Psoas muscle (tissue), 7 donors: ENCODE measurements at regions not wholly inside any gene's neighbourhood (a gene's known extent, or its start where the extent isn't known, plus 50 kb on each side); places are given as distances from the start of the nearest gene placed in this dataset.
"Not testable (repeated sequence)": the region's sequence is repeated elsewhere in the genome, so short reads cannot be mapped to it uniquely, and the experiment has no call there.

Source experiments
- ATAC-seq, 4 donors: fragments of 200-7000 bp; cut with Tn5 transposase; one replicate each; pipeline ENCODE4 v1.9.1; 2020; ENCODE audit warnings: moderate library complexity in 3 of 4, mild to moderate bottlenecking in 2 of 4
- DNase-seq, 2 donors: peaks; one replicate each; pipeline ENCODE4 v3.0.0-alpha.2; 2020
- H3K27ac ChIP-seq: fragments of 200-600 bp; one replicate; pipeline ENCODE4 v1.8.0; 2022
- H3K27me3 ChIP-seq, 3 donors: fragments of 200-600 bp in 1 of 3; one replicate each; pipeline versions ENCODE4 v1.6.1 to v1.8.0; 2013 to 2022; ENCODE audit warnings: low read length in 2 of 3, mild to moderate bottlenecking in 2 of 3, moderate library complexity in 1 of 3; ENCODE audit not compliant: insufficient read depth in 3 of 3
- H3K36me3 ChIP-seq, 2 donors: fragments of 200-600 bp in 1 of 2; one replicate each; pipeline versions ENCODE4 v1.6.1 to v1.8.0; 2013 to 2022; ENCODE audit warnings: low read depth in 1 of 2, mild to moderate bottlenecking in 1 of 2, moderate library complexity in 1 of 2; ENCODE audit not compliant: insufficient read depth in 1 of 2
- H3K4me1 ChIP-seq: fragments of 200-600 bp; one replicate; pipeline ENCODE4 v1.8.0; 2022
- H3K4me3 ChIP-seq: fragments of 200-600 bp; one replicate; pipeline ENCODE4 v1.8.0; 2022; ENCODE audit warnings: mild to moderate bottlenecking
- H3K9me3 ChIP-seq: fragments of 200-600 bp; one replicate; pipeline ENCODE4 v1.8.0; 2022
- WGBS, 3 donors: extraction: QIAGEN DNeasy Blood & Tissue Kit; methylation state at CpG; one replicate each; pipeline versions ENCODE4 v1.1.6 to v1.1.7; 2013; 5-methylcytosine and 5-hydroxymethylcytosine counted together
- intact Hi-C, 2 donors: fragments of 100-400 bp; cut with DNase I; formaldehyde crosslinking; loops; one replicate each; pipeline versions ENCODE4 v1.11.0 to v1.14.2; 2022
- TF ChIP-seq, protein P1 (sequence below): fragments of 200-600 bp; IDR thresholded peaks from one replicate; pipeline ENCODE4 v1.8.0; 2022; ENCODE audit warnings: antibody characterized with exemption
- donor health status: healthy with polysubstance abuse.
- donor health status: DM: no; HTN: no; CAD: no; lungs with moderate emphysema.
- donor health status: Bipolar disorder and iron deficiency.
- donor health status: healthy.
- donor health status: DM: yes; HTN: yes; CAD: no.
- donor health status: DM: no; HTN: no; CAD: no.
- donor health status: DM: yes; HTN: yes; CAD: no.

DNA sequence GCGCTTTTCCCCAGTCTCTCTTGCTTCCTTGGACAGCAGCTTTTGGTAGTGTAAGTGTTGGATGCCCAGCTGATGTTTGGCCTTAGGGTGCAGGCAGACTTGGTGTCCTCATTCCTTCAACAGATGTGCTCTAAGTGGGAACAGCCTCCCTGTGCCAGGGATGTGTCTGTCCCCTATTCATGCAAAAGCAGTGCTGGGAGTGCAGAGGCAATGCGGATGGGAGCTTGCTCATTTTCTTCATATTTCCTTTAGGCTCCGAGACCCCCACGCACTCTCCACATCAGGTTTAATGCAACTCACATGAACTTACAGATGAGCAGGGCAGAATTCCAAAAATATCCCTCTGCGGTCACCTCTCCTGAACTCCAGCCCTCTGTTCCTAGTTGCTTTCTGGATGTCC lies 96.1 kb downstream of the IER5 start:
- Histone ChIP-seq H3K4me3 (no peak overlapping the region), H3K9me3 (no peaks in the 10 kb centered on the region), H3K27ac (no peak overlapping the region), H3K27me3 (no peaks in the 10 kb centered on the region), H3K4me1 (peaks cover 23% of the 10 kb centered on the region), H3K36me3 (no peaks in the 10 kb centered on the region)
- ATAC-seq (no peak), DNase-seq (no peak)
- intact Hi-C loops: no loop called here
- 76 to 89% (median 87%) methylated on average over 5 of the region's 5 CpGs for WGBS, 3 donors
- TF ChIP-seq, protein P1, sequence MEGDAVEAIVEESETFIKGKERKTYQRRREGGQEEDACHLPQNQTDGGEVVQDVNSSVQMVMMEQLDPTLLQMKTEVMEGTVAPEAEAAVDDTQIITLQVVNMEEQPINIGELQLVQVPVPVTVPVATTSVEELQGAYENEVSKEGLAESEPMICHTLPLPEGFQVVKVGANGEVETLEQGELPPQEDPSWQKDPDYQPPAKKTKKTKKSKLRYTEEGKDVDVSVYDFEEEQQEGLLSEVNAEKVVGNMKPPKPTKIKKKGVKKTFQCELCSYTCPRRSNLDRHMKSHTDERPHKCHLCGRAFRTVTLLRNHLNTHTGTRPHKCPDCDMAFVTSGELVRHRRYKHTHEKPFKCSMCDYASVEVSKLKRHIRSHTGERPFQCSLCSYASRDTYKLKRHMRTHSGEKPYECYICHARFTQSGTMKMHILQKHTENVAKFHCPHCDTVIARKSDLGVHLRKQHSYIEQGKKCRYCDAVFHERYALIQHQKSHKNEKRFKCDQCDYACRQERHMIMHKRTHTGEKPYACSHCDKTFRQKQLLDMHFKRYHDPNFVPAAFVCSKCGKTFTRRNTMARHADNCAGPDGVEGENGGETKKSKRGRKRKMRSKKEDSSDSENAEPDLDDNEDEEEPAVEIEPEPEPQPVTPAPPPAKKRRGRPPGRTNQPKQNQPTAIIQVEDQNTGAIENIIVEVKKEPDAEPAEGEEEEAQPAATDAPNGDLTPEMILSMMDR: no peak

DNA sequence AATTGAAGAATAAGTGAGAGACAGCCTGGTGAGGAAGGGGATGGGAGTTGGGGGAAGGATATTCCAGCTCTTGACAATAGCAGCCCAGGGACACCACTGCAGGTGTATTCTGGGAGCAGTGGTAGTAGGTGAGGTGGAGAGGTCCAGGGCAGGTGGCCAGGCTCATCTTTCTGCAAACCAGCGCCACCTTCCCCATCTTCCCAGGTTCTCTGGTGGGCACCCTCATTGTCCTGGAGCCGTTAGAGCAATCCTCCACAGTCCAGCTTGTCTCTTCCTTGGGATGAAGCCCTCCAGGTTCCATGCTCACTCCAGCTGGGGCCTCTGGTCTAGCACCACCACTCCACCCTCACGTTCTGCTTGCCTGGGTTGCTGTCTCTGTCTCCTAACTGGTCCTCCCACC lies 97.0 kb downstream of the IER5 start:
- no peak for ATAC-seq
- H3K4me1 ChIP-seq: peaks cover 16% of the 10 kb centered on the region
- no peak overlapping the region for H3K27ac ChIP-seq
- TF ChIP-seq, protein P1: no peak
- no peaks in the 10 kb centered on the region for H3K27me3 ChIP-seq
- H3K9me3 ChIP-seq: no peaks in the 10 kb centered on the region
- DNase-seq: no peak
- H3K36me3 ChIP-seq: no peaks in the 10 kb centered on the region
- intact Hi-C loops: no loop called here
- H3K4me3 ChIP-seq: no peak overlapping the region
- 54 to 59% (median 59%) methylated on average over 3 of the region's 3 CpGs for WGBS, 3 donors

DNA sequence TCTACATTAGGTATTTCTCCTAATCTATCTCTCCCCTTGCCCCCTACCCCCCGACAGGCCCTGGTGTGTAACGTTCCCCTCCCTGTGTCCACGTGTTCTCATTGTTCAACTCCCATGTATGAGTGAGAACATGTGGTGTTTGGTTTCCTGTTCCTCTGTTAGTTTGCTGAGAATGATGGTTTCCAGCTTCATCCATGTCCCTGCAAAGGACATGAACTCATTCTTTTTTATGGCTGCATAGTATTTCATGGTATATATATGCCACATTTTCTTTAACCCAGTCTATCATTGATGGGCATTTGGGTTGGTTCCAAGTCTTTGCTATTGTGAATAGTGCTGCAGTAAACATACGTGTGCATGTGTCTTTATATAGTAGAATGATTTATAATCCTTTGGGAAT lies 97.6 kb downstream of the IER5 start:
- H3K27me3 ChIP-seq, H3K27ac ChIP-seq, H3K4me1 ChIP-seq, H3K4me3 ChIP-seq, H3K36me3 ChIP-seq, intact Hi-C loops, ATAC-seq, H3K9me3 ChIP-seq, DNase-seq: not testable (repeated sequence)
- whole genome bisulfite sequencing, 3 donors: 77 to 86% (median 82%) methylated on average over 4 of the region's 4 CpGs

GRCh38 chr1:181187337-181188126 lies 99.0 kb downstream of the IER5 start:
- Histone ChIP-seq H3K27ac (no peak overlapping the region), H3K27me3 (no peaks in the 10 kb centered on the region), H3K9me3 (no peaks in the 10 kb centered on the region), H3K4me1 (peaks cover 2% of the 10 kb centered on the region), H3K4me3 (no peak overlapping the region), H3K36me3 (no peaks in the 10 kb centered on the region)
- no peak for DNase-seq
- intact Hi-C loops: no loop called here
- TF ChIP-seq, protein P1: no peak
- 70 to 80% (median 78%) methylated on average over 7 of the region's 7 CpGs for WGBS, 3 donors
- ATAC-seq: no peak

DNA sequence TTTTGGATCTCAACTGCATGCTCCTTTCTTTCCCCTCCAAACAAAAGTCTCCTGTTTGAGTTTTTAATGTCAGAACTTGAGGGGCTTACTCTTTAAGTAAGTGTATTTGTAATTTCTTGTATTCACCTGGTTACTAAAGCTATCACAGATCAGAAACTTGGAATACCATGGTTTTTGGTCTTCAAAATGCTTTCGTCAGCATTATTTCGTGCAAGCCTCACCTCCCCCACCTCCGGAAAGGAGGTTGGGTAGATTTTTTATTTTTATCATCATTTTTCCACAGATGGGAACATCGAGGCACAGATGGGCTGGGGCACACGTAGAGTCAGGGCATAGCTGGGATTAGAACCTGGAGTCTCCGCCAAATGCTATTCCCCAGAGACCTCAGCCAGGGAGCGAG lies 100.7 kb downstream of the IER5 start:
- H3K4me3 ChIP-seq: no peak overlapping the region
- TF ChIP-seq, protein P1: no peak
- H3K27me3 ChIP-seq: no peaks in the 10 kb centered on the region
- intact Hi-C loops: no loop called here
- H3K36me3 ChIP-seq: no peaks in the 10 kb centered on the region
- peaks cover 2% of the 10 kb centered on the region for H3K4me1 ChIP-seq
- WGBS, 3 donors: 61 to 69% (median 64%) methylated on average over 7 of the region's 7 CpGs
- H3K9me3 ChIP-seq: no peaks in the 10 kb centered on the region
- H3K27ac ChIP-seq: no peak overlapping the region
- DNase-seq: no peak
- no peak for ATAC-seq
